ENCODE measurements at regions not wholly inside any gene's neighbourhood (a gene's known extent, or its start where the extent isn't known, plus 50 kb on each side); places are given as distances from the start of the nearest gene placed in this dataset.
A peak's percentile ranks its signal among the peaks of the same experiment; 100 is the strongest.

- DNase-seq, result no peak
Measured at GRCh38 chr11:32210556-32210955, 119.7 kb downstream of the RCN1 start.

- no peak for DNase-seq
Measured at GRCh38 chr11:32213223-32213622, 122.3 kb downstream of the RCN1 start.

GRCh38 chr11:32215157-32215556 lies 124.3 kb downstream of the RCN1 start:
- no peak for DNase-seq

- DNase-seq, result no peak
Measured at GRCh38 chr11:32216749-32217148, 125.9 kb downstream of the RCN1 start.

- no peak for DNase-seq
Measured at GRCh38 chr11:32219320-32219719, 128.4 kb downstream of the RCN1 start.

DNA sequence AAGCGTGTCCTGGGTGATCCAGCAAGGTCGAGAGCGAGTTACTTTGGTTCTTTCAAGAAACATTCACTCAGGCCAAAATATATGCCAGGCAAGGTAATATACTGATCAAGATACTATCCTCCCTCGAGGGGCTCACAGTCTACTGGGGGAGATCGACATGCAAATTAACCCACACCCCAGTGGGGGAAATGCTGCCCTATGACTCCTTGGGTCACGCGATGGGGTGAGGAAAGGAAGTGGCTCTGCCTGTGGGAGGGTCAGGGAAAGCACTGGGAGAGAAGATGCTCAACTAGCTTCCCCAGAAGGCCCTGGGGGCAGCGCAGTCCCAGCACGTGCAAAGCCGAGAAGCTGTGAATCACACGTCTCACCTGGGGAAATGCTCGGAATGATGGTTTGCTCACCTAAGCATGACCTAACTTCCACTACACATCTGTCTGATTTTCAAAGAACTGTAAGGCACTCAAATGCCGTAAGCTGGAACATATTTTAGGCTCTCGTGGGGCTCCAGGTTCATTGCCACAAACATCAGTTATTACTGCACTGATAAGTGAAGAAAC lies 130.7 kb downstream of the RCN1 start:
- no peak for DNase-seq

DNA sequence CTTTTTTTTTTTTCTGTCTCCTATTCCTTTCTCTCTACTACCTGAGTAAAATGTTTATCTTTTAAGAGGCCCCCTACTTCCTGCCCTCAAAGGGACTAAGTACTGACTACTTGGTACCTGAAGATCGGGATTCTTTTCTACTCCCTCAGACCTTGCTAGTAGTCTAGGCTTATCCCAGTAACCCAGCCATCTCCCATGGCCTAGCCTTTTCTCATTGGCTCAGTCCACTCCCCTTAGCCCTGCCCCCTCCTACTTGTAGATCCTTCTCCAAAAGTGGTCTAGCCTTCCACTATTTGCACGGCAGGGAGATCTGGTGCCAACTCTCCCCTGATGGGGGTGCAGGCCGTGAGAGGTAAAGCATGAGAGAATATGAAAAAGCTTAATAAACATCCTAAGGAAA lies 133.7 kb downstream of the RCN1 start:
- DNase-seq, result no peak

- no peak for DNase-seq
Measured at GRCh38 chr11:32225571-32226285, 134.9 kb downstream of the RCN1 start.

DNA sequence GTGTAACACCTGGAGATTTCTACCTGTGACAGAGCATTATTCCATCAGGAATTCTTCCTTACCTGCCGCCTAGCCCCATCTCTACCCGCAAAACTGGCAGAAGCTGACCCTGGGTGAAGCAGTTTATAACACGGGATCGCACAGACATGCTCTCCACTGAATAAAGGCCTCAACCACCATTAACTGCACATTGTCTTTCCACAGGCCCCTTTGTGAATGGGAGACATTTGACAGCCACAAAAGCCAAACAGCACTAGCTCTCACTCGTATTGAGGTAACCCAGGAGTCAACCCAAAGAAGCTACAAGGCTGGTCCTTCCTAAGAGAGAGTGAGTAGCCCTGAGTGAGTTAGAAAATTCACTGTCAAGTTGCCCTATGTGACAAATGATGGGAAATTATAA lies 135.6 kb downstream of the RCN1 start:
- DNase-seq, result no peak

GRCh38 chr11:32229576-32230240 lies 138.8 kb downstream of the RCN1 start:
- DNase-seq, result no peak

- peak; percentile 13 for DNase-seq
Measured at GRCh38 chr11:32231909-32232493, 141.1 kb downstream of the RCN1 start.

- no peak for DNase-seq
Measured at GRCh38 chr11:32232516-32232915, 141.6 kb downstream of the RCN1 start.

DNA sequence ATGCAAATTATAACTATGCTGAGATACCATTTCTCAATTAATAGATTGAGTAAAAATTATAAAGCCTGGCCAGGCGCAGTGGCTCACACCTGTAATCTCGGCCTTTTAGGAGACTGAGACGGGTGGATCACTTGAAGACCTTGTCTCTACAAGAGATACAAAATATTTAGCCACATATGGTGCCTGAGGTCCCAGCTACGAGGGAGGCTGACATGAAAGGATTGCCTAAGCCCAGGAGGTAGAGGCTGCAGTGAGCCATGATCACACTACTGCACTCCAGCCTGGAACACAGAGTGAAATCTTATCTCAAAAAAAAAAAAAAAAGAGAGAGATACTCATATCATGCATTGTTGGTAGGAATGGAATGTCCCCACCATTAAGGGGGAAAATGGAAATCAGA lies 142.4 kb downstream of the RCN1 start:
- no peak for DNase-seq

DNA sequence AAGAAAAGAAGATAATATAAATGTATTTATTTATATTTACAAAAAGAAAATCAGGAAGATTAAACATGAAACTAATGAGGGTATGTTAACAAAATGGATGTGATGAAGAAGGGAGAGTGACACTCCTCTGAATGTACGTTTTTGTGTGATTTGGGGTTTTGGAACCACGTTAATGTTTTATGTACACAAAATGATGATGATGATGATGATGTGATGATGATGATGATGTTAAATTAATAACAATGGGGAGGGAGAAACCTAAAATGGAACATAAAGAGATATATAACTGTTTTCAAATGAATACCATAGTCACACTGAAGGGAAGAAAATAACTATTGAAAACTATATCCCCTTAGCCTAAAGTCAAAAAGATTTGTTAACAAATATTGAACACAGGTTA lies 143.1 kb downstream of the RCN1 start:
- no peak for DNase-seq

- no peak for DNase-seq
Measured at GRCh38 chr11:32244453-32244852, 153.6 kb downstream of the RCN1 start.

- no peak for DNase-seq
Measured at GRCh38 chr11:32253706-32254105, 162.8 kb downstream of the RCN1 start.

GRCh38 chr11:32255841-32256240 lies 165.0 kb downstream of the RCN1 start:
- no peak for DNase-seq

GRCh38 chr11:32256466-32256865 lies 165.6 kb downstream of the RCN1 start:
- DNase-seq, result peak; percentile 41

- peak; percentile 96 for DNase-seq
Measured at GRCh38 chr11:32259641-32260081, 168.8 kb downstream of the RCN1 start.

DNA sequence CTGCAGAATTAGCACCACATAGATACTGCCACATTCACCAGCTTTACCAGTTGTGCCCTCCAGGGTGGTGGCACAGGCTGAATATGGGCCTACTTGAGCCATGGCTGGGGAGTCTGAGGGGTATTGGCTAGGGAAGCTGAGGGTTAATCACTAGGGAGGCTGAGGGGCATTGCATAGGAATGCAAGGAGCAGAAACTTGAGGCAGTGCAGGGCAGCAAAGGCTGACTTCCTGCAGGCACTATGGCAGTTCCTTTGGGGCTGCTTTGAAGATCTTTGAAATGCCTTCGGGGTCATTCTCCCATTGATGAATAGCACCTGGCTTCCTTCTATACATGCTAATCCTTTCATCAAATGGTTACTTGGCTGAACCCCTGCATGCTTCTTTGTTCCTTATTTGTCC lies 171.5 kb downstream of the RCN1 start:
- no peak for DNase-seq

- no peak for DNase-seq
Measured at GRCh38 chr11:32265911-32266310, 169.4 kb downstream of the WT1 start.

DNA sequence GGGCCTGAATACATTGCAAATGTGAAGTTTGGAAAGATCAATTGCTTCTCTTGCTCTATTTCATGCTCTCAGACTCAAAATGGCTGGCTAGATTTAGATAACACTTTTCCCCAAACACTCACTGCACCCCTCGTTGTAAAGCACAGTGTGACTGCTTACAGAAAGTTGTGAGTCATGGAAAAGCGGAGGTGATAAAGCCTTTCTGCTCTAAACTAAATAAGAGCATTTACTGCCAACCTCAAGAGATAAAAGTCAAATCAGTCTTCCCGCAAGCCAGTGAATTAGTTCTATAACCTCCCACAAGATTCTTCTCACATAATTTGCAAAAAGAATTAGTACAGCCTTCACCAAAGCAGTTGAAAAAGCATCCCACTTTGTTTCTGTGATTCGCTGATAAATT lies 168.7 kb downstream of the WT1 start:
- DNase-seq, result no peak

- DNase-seq, result no peak
Measured at GRCh38 chr11:32267679-32268187, 167.6 kb downstream of the WT1 start.

GRCh38 chr11:32273931-32274330 lies 161.4 kb downstream of the WT1 start:
- DNase-seq, result no peak

Measured in MV-4-11 (cell line).